Lower leg skin (tissue), 3 donors: ENCODE measurements at regions not wholly inside any gene's neighbourhood (a gene's known extent, or its start where the extent isn't known, plus 50 kb on each side); places are given as distances from the start of the nearest gene placed in this dataset.

Experiments
- POLR2A ChIP-seq, 2 donors: fragments of 450-650 bp; IDR thresholded peaks; one replicate each; pipeline ENCODE4 v1.6.1; 2016 to 2017; ENCODE audit warnings: antibody characterized with exemption in 2 of 2, mild to moderate bottlenecking in 1 of 2, moderate library complexity in 1 of 2
- TF ChIP-seq, protein P1 (sequence below), 3 donors: fragments of 450-650 bp; IDR thresholded peaks; one replicate each; pipeline ENCODE4 v1.5.1; 2016; ENCODE audit warnings: antibody characterized with exemption in 3 of 3, mild to moderate bottlenecking in 3 of 3, moderate library complexity in 2 of 3

DNA sequence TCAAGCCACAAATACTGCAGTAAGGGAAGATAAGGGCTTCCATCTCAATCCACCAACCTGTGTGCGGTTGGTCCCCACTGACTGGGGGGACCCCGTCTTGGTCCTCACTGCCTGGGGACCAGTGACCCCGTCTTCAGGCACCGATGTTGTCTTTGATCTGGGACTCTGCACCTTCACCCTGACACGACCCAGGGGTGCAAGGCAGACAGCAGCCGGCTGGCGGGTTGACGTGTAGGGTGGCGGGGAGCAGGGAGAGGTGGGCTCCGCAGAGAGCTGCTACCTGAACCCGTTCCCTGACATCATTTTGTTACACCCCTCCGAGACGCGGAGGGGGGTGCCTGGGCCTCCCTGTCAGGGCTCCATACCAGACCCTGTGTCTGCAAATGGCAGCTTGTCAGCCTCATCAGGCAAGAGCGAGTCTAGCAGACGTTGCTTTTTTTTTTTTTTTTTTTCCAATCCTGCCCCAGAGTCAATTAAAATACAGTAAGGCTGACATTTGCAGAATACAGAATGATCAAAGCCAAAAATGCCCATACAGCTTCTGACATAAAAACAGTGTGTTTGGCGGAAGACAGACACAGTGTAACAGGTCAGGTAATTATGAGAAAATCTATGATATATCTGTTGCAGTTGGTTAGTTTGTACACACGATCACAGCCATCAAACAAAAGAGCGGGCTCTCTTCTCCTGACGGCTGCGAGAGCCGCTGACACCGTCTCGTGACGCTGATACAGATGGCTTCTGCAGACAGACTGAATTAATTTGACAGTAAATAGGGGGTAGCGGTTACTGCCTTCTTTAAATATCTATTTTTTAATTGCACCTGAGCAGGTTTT is 118.6 kb downstream of the CRLF2 start:
- TF ChIP-seq, protein P1, sequence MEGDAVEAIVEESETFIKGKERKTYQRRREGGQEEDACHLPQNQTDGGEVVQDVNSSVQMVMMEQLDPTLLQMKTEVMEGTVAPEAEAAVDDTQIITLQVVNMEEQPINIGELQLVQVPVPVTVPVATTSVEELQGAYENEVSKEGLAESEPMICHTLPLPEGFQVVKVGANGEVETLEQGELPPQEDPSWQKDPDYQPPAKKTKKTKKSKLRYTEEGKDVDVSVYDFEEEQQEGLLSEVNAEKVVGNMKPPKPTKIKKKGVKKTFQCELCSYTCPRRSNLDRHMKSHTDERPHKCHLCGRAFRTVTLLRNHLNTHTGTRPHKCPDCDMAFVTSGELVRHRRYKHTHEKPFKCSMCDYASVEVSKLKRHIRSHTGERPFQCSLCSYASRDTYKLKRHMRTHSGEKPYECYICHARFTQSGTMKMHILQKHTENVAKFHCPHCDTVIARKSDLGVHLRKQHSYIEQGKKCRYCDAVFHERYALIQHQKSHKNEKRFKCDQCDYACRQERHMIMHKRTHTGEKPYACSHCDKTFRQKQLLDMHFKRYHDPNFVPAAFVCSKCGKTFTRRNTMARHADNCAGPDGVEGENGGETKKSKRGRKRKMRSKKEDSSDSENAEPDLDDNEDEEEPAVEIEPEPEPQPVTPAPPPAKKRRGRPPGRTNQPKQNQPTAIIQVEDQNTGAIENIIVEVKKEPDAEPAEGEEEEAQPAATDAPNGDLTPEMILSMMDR (IDR thresholded peaks at IDR 0.05) = no peak
- TF ChIP-seq POLR2A (IDR thresholded peaks at IDR 0.05) = no peak
